ENCODE measurements at regions not wholly inside any gene's neighbourhood (a gene's known extent, or its start where the extent isn't known, plus 50 kb on each side); places are given as distances from the start of the nearest gene placed in this dataset.

- no peak overlapping the region for H3K4me3 Mint-ChIP-seq (ENCODE audit: unreplicated experiment)
- H3K27me3 Mint-ChIP-seq (ENCODE audit: unreplicated experiment) = no peaks in the 10 kb centered on the region
- no peak for DNase-seq (ENCODE audit: low spot score)
- no peak for TF ChIP-seq CTCF (IDR thresholded peaks at IDR 0.05; ENCODE audit: unreplicated experiment)
- no peaks in the 10 kb centered on the region for H3K4me1 Mint-ChIP-seq (ENCODE audit: unreplicated experiment)
- H3K9me3 Mint-ChIP-seq (ENCODE audit: unreplicated experiment) = no peaks in the 10 kb centered on the region
- H3K27ac Mint-ChIP-seq (ENCODE audit: unreplicated experiment) = no peak overlapping the region
- H3K36me3 Mint-ChIP-seq (ENCODE audit: low read depth, unreplicated experiment) = no peaks in the 10 kb centered on the region
Measured at GRCh38 chr4:31592293-31592692, 872.1 kb downstream of the PCDH7 start.

- Mint-ChIP-seq H3K9me3 (ENCODE audit: unreplicated experiment) (no peaks in the 10 kb centered on the region), H3K27me3 (ENCODE audit: unreplicated experiment) (no peaks in the 10 kb centered on the region), H3K4me3 (ENCODE audit: unreplicated experiment) (no peak overlapping the region), H3K36me3 (ENCODE audit: low read depth, unreplicated experiment) (no peaks in the 10 kb centered on the region), H3K4me1 (ENCODE audit: unreplicated experiment) (no peaks in the 10 kb centered on the region), H3K27ac (ENCODE audit: unreplicated experiment) (no peak overlapping the region)
- no peak for TF ChIP-seq CTCF (IDR thresholded peaks at IDR 0.05; ENCODE audit: unreplicated experiment)
- DNase-seq (ENCODE audit: low spot score) = no peak
Measured at GRCh38 chr4:31595496-31595895, 875.3 kb downstream of the PCDH7 start.

GRCh38 chr4:31598639-31599038, 878.5 kb downstream of the PCDH7 start:
- TF ChIP-seq CTCF (IDR thresholded peaks at IDR 0.05; ENCODE audit: unreplicated experiment) = no peak
- DNase-seq (ENCODE audit: low spot score) = no peak
- no peaks in the 10 kb centered on the region for H3K36me3 Mint-ChIP-seq (ENCODE audit: low read depth, unreplicated experiment)
- no peaks in the 10 kb centered on the region for H3K27me3 Mint-ChIP-seq (ENCODE audit: unreplicated experiment)
- no peak overlapping the region for H3K27ac Mint-ChIP-seq (ENCODE audit: unreplicated experiment)
- no peaks in the 10 kb centered on the region for H3K9me3 Mint-ChIP-seq (ENCODE audit: unreplicated experiment)
- H3K4me1 Mint-ChIP-seq (ENCODE audit: unreplicated experiment) = no peaks in the 10 kb centered on the region
- H3K4me3 Mint-ChIP-seq (ENCODE audit: unreplicated experiment) = no peak overlapping the region

GRCh38 chr4:31601793-31602192, 881.6 kb downstream of the PCDH7 start:
- TF ChIP-seq CTCF (IDR thresholded peaks at IDR 0.05; ENCODE audit: unreplicated experiment) = no peak
- no peak overlapping the region for H3K27ac Mint-ChIP-seq (ENCODE audit: unreplicated experiment)
- H3K4me3 Mint-ChIP-seq (ENCODE audit: unreplicated experiment) = no peak overlapping the region
- H3K36me3 Mint-ChIP-seq (ENCODE audit: low read depth, unreplicated experiment) = no peaks in the 10 kb centered on the region
- no peaks in the 10 kb centered on the region for H3K9me3 Mint-ChIP-seq (ENCODE audit: unreplicated experiment)
- H3K27me3 Mint-ChIP-seq (ENCODE audit: unreplicated experiment) = peaks cover 2% of the 10 kb centered on the region
- no peaks in the 10 kb centered on the region for H3K4me1 Mint-ChIP-seq (ENCODE audit: unreplicated experiment)
- DNase-seq (ENCODE audit: low spot score) = no peak

- Mint-ChIP-seq H3K36me3 (ENCODE audit: low read depth, unreplicated experiment) (no peaks in the 10 kb centered on the region), H3K27me3 (ENCODE audit: unreplicated experiment) (no peaks in the 10 kb centered on the region), H3K9me3 (ENCODE audit: unreplicated experiment) (no peaks in the 10 kb centered on the region), H3K4me1 (ENCODE audit: unreplicated experiment) (no peaks in the 10 kb centered on the region), H3K27ac (ENCODE audit: unreplicated experiment) (no peak overlapping the region), H3K4me3 (ENCODE audit: unreplicated experiment) (no peak overlapping the region)
- TF ChIP-seq CTCF (IDR thresholded peaks at IDR 0.05; ENCODE audit: unreplicated experiment) = no peak
- DNase-seq (ENCODE audit: low spot score) = no peak
Measured at GRCh38 chr4:31613946-31614623, 893.9 kb downstream of the PCDH7 start.

Measured in endothelial cell (in vitro differentiated cells).